Fibroblast of skin of left quadriceps (primary cell): ENCODE measurements at regions not wholly inside any gene's neighbourhood (a gene's known extent, or its start where the extent isn't known, plus 50 kb on each side); places are given as distances from the start of the nearest gene placed in this dataset.
"Not testable (repeated sequence)": the region's sequence is repeated elsewhere in the genome, so short reads cannot be mapped to it uniquely, and the experiment has no call there.

ENCODE experiments used
- DNase-seq, 2 experiments: peaks; one replicate each; pipeline ENCODE4 v3.0.0-alpha.2; 2013; ENCODE audit warnings: low read depth in 2 of 2

DNA sequence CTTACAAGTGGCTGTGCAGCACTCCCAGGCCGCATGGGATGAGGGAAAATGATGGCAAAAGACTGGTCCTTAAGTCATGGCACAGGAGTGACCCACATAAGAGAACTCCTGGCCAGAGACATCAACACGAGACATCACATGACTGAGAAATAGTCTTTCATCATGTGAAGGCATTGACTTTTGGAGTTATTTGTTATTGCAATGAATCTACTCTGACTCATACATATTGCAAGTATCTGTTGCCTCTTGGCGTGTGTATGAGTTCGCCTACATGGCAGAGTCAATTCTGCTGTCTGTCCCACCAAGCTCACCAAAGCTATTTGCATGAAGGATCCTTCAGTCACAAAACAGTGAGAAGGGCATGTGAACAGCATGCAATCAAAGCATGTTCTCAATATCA is 59.7 kb upstream of the HABP2 start:
- no peak for DNase-seq

DNA sequence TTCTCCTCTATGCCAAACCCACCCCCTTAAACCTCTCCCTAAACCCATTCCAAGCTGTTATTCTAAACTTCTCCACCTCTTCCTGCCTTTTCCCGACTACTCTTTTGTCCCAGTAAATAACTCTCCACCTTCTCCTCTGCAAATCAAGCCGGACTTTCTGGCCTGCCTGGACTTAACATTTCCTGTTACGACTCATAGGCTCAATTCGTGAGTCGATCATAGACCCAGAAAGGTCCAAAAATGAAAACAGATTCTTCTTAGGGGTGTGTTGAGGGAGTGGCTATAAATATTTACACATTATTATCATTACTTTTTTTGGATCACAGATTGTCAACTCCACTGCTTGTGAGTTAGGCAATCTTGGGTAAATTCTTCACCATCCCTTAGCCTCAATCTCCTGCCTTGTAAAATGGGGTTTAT is 59.0 kb upstream of the HABP2 start:
- DNase-seq = no peak

DNA sequence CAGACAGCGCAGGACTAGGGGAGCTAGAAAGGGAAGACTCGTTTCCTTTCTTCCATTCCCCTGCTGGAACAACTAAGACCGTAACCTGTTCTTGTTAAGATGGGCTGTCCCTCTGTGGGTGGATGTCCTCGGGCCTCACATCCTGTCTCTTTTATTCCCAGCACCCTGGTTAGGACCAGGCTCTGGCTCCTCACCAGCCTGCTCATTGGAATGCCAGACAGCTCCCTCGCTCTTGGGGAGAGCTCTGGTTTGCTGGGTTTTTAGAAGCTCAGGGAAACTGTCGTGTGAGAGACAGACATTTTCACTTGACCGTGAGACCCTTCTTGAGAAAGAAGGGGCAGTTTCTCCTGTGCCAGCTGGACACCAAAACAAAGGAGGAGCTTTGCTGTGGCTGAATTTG is 58.1 kb upstream of the HABP2 start:
- DNase-seq = no peak

DNA sequence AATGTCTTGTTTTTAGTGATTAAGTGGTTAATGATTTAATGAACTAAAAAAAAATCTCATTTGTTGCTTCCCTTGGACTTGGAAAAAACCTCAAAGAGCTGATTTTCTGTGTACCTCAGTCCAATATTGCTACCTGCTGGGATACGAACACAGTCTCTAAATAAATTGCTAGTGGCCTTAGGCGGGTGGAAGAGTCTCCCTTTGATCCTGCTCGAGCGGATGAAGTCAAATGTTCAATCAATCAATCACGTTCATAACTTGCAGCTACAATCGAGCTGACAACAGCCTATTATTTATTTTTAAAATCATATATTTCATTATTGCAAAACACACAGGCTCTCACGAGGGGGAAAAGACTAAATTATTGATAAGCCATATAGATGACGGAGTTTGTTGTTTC is 57.3 kb upstream of the HABP2 start:
- no peak for DNase-seq

DNA sequence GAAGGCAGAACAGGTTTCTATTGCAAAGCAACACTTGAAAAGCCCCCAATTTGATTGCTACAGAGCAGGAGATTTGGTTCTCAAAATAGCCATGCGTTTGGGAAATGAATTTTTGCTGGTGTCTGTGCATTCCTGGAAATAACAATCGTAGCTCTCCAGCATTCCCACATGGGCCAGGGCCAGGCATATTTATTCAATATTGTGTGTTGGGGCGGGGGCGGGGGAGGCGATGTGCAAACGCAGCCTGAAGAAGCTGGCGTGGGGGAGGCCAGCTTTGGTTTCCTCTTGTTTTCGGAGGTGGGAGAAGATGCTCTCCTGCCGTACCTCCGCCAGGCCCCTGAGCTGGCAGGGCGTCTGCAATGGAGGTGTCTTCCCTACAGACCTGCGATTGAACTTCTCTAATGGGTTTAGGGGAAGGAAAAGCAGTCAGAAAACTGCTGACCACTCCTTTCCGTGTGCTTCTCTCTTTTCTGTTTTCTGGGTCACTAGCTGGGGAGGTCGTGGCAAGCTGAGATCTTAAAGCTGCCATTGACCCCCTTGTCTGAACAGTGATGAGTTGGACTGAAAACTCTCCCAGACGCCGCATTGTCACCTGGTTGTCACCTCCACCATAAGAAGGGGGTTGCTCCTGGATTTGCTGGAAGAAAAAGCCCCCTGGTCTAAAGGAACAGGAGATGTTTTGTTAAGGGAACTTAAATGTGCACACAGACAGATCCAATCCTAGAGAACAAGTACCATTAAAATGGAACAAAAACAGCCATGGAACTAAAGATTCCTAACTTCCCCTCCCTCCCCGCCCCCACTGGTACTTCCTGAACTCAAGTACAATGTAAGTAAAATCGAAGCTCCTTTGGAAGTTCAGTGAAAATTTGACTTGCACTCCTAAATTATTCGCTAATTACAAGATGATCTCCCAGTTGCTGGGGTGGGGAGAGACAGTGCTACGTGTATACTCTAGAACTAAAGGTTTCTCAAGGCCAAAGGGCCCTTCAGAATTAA is 56.4 kb upstream of the HABP2 start:
- DNase-seq = no peak

DNA sequence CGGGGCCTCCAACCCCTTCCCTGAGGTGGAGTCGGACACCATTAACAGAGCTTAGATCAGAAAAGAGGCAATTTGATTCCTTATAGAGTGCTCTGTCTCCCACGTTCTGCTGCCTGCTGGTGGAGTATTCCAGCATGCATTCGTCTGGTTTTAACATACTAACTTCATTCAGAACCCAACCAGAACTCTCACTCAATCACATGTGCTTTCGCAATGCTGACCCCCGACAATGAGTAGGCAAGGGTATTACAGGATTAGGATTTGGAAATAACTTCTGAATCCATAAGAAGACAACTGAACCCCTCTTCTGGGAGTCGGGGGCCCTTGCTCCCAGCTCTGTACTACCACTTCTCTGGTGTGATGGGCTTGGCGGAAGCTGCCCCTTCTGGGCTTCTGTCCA is 55.7 kb upstream of the HABP2 start:
- no peak for DNase-seq

DNA sequence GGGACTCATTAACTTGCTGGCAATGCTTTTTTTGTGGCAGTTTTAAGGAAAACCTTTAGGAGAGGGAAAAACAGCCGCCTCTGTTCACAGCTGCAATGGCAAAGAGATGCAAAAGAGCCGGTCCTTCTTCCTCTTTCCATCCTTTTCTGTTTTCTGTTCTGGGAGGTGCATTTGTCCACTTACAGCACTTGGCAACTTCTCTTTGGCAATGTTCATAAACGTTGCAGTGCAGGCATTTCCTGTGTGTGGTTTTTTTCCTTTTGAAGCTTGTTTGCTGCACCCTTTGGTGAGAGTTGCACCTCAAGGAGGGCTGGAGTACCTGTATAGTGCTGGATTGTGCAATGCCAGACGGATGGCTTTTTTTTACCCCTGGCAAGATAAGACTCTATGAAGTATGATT is 53.9 kb upstream of the HABP2 start:
- DNase-seq = no peak

DNA sequence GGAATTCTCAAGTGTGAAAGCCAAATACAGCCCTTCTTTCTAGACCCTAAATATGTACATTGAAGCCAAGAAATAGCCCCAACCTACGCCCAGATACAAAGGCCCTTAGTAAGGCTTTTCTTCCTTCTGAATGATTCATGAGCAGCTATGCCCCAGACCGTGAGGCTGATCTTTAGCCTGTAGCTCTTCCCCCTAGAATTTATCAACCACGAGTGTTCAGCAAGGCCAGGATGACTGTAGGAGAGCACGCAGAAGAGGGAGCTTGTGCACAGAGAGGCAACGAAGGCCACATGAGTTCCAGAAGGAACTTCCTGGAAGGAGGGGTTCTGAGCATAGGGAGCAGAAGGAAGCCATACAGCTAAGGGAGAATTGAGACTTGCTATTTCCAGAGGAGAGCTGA is 53.0 kb upstream of the HABP2 start:
- no peak for DNase-seq

DNA sequence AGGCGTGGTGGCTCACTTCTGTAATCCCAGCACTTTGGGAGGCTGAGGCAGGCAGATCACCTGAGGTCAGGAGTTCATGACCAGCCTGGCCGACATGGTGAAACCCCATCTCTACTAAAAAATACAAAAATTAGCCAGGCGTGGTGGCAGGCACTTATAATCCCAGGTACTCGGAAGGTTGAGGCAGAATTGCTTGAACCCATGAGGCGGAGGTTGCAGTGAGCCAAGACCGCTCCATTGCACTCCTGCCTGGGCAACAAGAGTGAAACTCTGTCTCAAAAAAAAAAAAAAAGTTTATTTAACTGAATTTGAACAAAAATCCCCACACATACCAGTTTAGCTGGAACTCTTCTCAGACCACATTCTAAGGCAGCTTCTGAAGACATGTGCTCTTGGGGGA is 51.8 kb upstream of the HABP2 start:
- not testable (repeated sequence) for DNase-seq
